ENCODE measurements at regions not wholly inside any gene's neighbourhood (a gene's known extent, or its start where the extent isn't known, plus 50 kb on each side); places are given as distances from the start of the nearest gene placed in this dataset.

- Histone ChIP-seq H3K27me3 (ENCODE audit: low read depth, low read length) (no peaks in the 10 kb centered on the region), H3K4me3 (ENCODE audit: low read depth in 1 of 2, low read length in 2 of 2) (no peak overlapping the region), H3K27ac (ENCODE audit: low read length) (no peak overlapping the region), H3K9me3 (ENCODE audit: control insufficient read depth in 1 of 2, low read length in 2 of 2) (no peaks in the 10 kb centered on the region), H3K4me1 (ENCODE audit: control insufficient read depth in 1 of 2, insufficient read depth in 2 of 2, low read length in 2 of 2) (no peaks in the 10 kb centered on the region), H3K36me3 (ENCODE audit: control insufficient read depth in 1 of 2, insufficient read depth in 2 of 2, low read length in 2 of 2) (no peaks in the 10 kb centered on the region)
Observed at GRCh38 chr5:175284806-175285205, 159.2 kb downstream of the DRD1 start.

- Histone ChIP-seq H3K4me3 (ENCODE audit: low read depth in 1 of 2, low read length in 2 of 2) (no peak overlapping the region), H3K36me3 (ENCODE audit: control insufficient read depth in 1 of 2, insufficient read depth in 2 of 2, low read length in 2 of 2) (no peaks in the 10 kb centered on the region), H3K9me3 (ENCODE audit: control insufficient read depth in 1 of 2, low read length in 2 of 2) (no peaks in the 10 kb centered on the region), H3K27ac (ENCODE audit: low read length) (no peak overlapping the region), H3K27me3 (ENCODE audit: low read depth, low read length) (no peaks in the 10 kb centered on the region), H3K4me1 (ENCODE audit: control insufficient read depth in 1 of 2, insufficient read depth in 2 of 2, low read length in 2 of 2) (no peaks in the 10 kb centered on the region)
Observed at GRCh38 chr5:175282611-175283225, 161.3 kb downstream of the DRD1 start.

GRCh38 chr5:175281714-175282113 lies 162.3 kb downstream of the DRD1 start:
- no peaks in the 10 kb centered on the region for H3K9me3 ChIP-seq (ENCODE audit: control insufficient read depth in 1 of 2, low read length in 2 of 2)
- no peaks in the 10 kb centered on the region for H3K27me3 ChIP-seq (ENCODE audit: low read depth, low read length)
- no peak overlapping the region for H3K27ac ChIP-seq (ENCODE audit: low read length)
- H3K4me3 ChIP-seq (ENCODE audit: low read depth in 1 of 2, low read length in 2 of 2) = no peak overlapping the region
- H3K36me3 ChIP-seq (ENCODE audit: control insufficient read depth in 1 of 2, insufficient read depth in 2 of 2, low read length in 2 of 2) = no peaks in the 10 kb centered on the region
- no peaks in the 10 kb centered on the region for H3K4me1 ChIP-seq (ENCODE audit: control insufficient read depth in 1 of 2, insufficient read depth in 2 of 2, low read length in 2 of 2)

- H3K27me3 ChIP-seq (ENCODE audit: low read depth, low read length) = no peaks in the 10 kb centered on the region
- H3K4me3 ChIP-seq (ENCODE audit: low read depth in 1 of 2, low read length in 2 of 2) = no peak overlapping the region
- no peaks in the 10 kb centered on the region for H3K4me1 ChIP-seq (ENCODE audit: control insufficient read depth in 1 of 2, insufficient read depth in 2 of 2, low read length in 2 of 2)
- H3K9me3 ChIP-seq (ENCODE audit: control insufficient read depth in 1 of 2, low read length in 2 of 2) = no peaks in the 10 kb centered on the region
- H3K36me3 ChIP-seq (ENCODE audit: control insufficient read depth in 1 of 2, insufficient read depth in 2 of 2, low read length in 2 of 2) = no peaks in the 10 kb centered on the region
- no peak overlapping the region for H3K27ac ChIP-seq (ENCODE audit: low read length)
Observed at GRCh38 chr5:175281257-175281656, 162.7 kb downstream of the DRD1 start.

- Histone ChIP-seq H3K36me3 (ENCODE audit: control insufficient read depth in 1 of 2, insufficient read depth in 2 of 2, low read length in 2 of 2) (no peaks in the 10 kb centered on the region), H3K4me1 (ENCODE audit: control insufficient read depth in 1 of 2, insufficient read depth in 2 of 2, low read length in 2 of 2) (no peaks in the 10 kb centered on the region), H3K27ac (ENCODE audit: low read length) (no peak overlapping the region), H3K27me3 (ENCODE audit: low read depth, low read length) (no peaks in the 10 kb centered on the region), H3K9me3 (ENCODE audit: control insufficient read depth in 1 of 2, low read length in 2 of 2) (no peaks in the 10 kb centered on the region), H3K4me3 (ENCODE audit: low read depth in 1 of 2, low read length in 2 of 2) (no peak overlapping the region)
Observed at GRCh38 chr5:175279506-175279905, 164.5 kb downstream of the DRD1 start.

- H3K9me3 ChIP-seq (ENCODE audit: control insufficient read depth in 1 of 2, low read length in 2 of 2) = no peaks in the 10 kb centered on the region
- H3K36me3 ChIP-seq (ENCODE audit: control insufficient read depth in 1 of 2, insufficient read depth in 2 of 2, low read length in 2 of 2) = no peaks in the 10 kb centered on the region
- no peak overlapping the region for H3K4me3 ChIP-seq (ENCODE audit: low read depth in 1 of 2, low read length in 2 of 2)
- H3K4me1 ChIP-seq (ENCODE audit: control insufficient read depth in 1 of 2, insufficient read depth in 2 of 2, low read length in 2 of 2) = no peaks in the 10 kb centered on the region
- H3K27ac ChIP-seq (ENCODE audit: low read length) = no peak overlapping the region
- H3K27me3 ChIP-seq (ENCODE audit: low read depth, low read length) = no peaks in the 10 kb centered on the region
Observed at GRCh38 chr5:175275748-175276147, 168.2 kb downstream of the DRD1 start.

- H3K27me3 ChIP-seq (ENCODE audit: low read depth, low read length) = no peaks in the 10 kb centered on the region
- H3K36me3 ChIP-seq (ENCODE audit: control insufficient read depth in 1 of 2, insufficient read depth in 2 of 2, low read length in 2 of 2) = no peaks in the 10 kb centered on the region
- no peak overlapping the region for H3K27ac ChIP-seq (ENCODE audit: low read length)
- H3K4me1 ChIP-seq (ENCODE audit: control insufficient read depth in 1 of 2, insufficient read depth in 2 of 2, low read length in 2 of 2) = no peaks in the 10 kb centered on the region
- no peaks in the 10 kb centered on the region for H3K9me3 ChIP-seq (ENCODE audit: control insufficient read depth in 1 of 2, low read length in 2 of 2)
- no peak overlapping the region for H3K4me3 ChIP-seq (ENCODE audit: low read depth in 1 of 2, low read length in 2 of 2)
Observed at GRCh38 chr5:175275097-175275496, 168.9 kb downstream of the DRD1 start.

- Histone ChIP-seq H3K9me3 (ENCODE audit: control insufficient read depth in 1 of 2, low read length in 2 of 2) (no peaks in the 10 kb centered on the region), H3K4me1 (ENCODE audit: control insufficient read depth in 1 of 2, insufficient read depth in 2 of 2, low read length in 2 of 2) (no peaks in the 10 kb centered on the region)
Observed at GRCh38 chr5:175274171-175274570, 169.8 kb downstream of the DRD1 start.

GRCh38 chr5:175264406-175264805 lies 179.6 kb downstream of the DRD1 start:
- H3K4me3 ChIP-seq (ENCODE audit: low read depth in 1 of 2, low read length in 2 of 2) = no peak overlapping the region
- H3K27me3 ChIP-seq (ENCODE audit: low read depth, low read length) = no peaks in the 10 kb centered on the region
- no peaks in the 10 kb centered on the region for H3K9me3 ChIP-seq (ENCODE audit: control insufficient read depth in 1 of 2, low read length in 2 of 2)
- H3K4me1 ChIP-seq (ENCODE audit: control insufficient read depth in 1 of 2, insufficient read depth in 2 of 2, low read length in 2 of 2) = no peaks in the 10 kb centered on the region
- H3K27ac ChIP-seq (ENCODE audit: low read length) = no peak overlapping the region
- H3K36me3 ChIP-seq (ENCODE audit: control insufficient read depth in 1 of 2, insufficient read depth in 2 of 2, low read length in 2 of 2) = no peaks in the 10 kb centered on the region

More at GRCh38 chr5:175274171-175274570, 169.8 kb downstream of the DRD1 start:
- H3K27ac ChIP-seq (ENCODE audit: low read length) = no peak overlapping the region
- no peaks in the 10 kb centered on the region for H3K27me3 ChIP-seq (ENCODE audit: low read depth, low read length)
- H3K4me3 ChIP-seq (ENCODE audit: low read depth in 1 of 2, low read length in 2 of 2) = no peak overlapping the region
- H3K36me3 ChIP-seq (ENCODE audit: control insufficient read depth in 1 of 2, insufficient read depth in 2 of 2, low read length in 2 of 2) = no peaks in the 10 kb centered on the region

- Histone ChIP-seq H3K36me3 (ENCODE audit: control insufficient read depth in 1 of 2, insufficient read depth in 2 of 2, low read length in 2 of 2) (no peaks in the 10 kb centered on the region), H3K4me3 (ENCODE audit: low read depth in 1 of 2, low read length in 2 of 2) (no peak overlapping the region)
Observed at GRCh38 chr5:175263776-175264175, 180.2 kb downstream of the DRD1 start.

GRCh38 chr5:175261526-175261925 lies 182.5 kb downstream of the DRD1 start:
- Histone ChIP-seq H3K4me3 (ENCODE audit: low read depth in 1 of 2, low read length in 2 of 2) (no peak overlapping the region), H3K27me3 (ENCODE audit: low read depth, low read length) (no peaks in the 10 kb centered on the region)

More at GRCh38 chr5:175263776-175264175, 180.2 kb downstream of the DRD1 start:
- Histone ChIP-seq H3K27me3 (ENCODE audit: low read depth, low read length) (no peaks in the 10 kb centered on the region), H3K9me3 (ENCODE audit: control insufficient read depth in 1 of 2, low read length in 2 of 2) (no peaks in the 10 kb centered on the region), H3K27ac (ENCODE audit: low read length) (no peak overlapping the region), H3K4me1 (ENCODE audit: control insufficient read depth in 1 of 2, insufficient read depth in 2 of 2, low read length in 2 of 2) (no peaks in the 10 kb centered on the region)

GRCh38 chr5:175261037-175261436 lies 182.9 kb downstream of the DRD1 start:
- H3K27me3 ChIP-seq (ENCODE audit: low read depth, low read length) = no peaks in the 10 kb centered on the region
- no peaks in the 10 kb centered on the region for H3K36me3 ChIP-seq (ENCODE audit: control insufficient read depth in 1 of 2, insufficient read depth in 2 of 2, low read length in 2 of 2)
- H3K4me3 ChIP-seq (ENCODE audit: low read depth in 1 of 2, low read length in 2 of 2) = no peak overlapping the region
- H3K9me3 ChIP-seq (ENCODE audit: control insufficient read depth in 1 of 2, low read length in 2 of 2) = no peaks in the 10 kb centered on the region
- no peak overlapping the region for H3K27ac ChIP-seq (ENCODE audit: low read length)
- no peaks in the 10 kb centered on the region for H3K4me1 ChIP-seq (ENCODE audit: control insufficient read depth in 1 of 2, insufficient read depth in 2 of 2, low read length in 2 of 2)

More at GRCh38 chr5:175261526-175261925, 182.5 kb downstream of the DRD1 start:
- H3K4me1 ChIP-seq (ENCODE audit: control insufficient read depth in 1 of 2, insufficient read depth in 2 of 2, low read length in 2 of 2) = no peaks in the 10 kb centered on the region
- no peak overlapping the region for H3K27ac ChIP-seq (ENCODE audit: low read length)
- no peaks in the 10 kb centered on the region for H3K9me3 ChIP-seq (ENCODE audit: control insufficient read depth in 1 of 2, low read length in 2 of 2)
- H3K36me3 ChIP-seq (ENCODE audit: control insufficient read depth in 1 of 2, insufficient read depth in 2 of 2, low read length in 2 of 2) = no peaks in the 10 kb centered on the region
